ENCODE measurements at regions not wholly inside any gene's neighbourhood (a gene's known extent, or its start where the extent isn't known, plus 50 kb on each side); places are given as distances from the start of the nearest gene placed in this dataset.

DNA sequence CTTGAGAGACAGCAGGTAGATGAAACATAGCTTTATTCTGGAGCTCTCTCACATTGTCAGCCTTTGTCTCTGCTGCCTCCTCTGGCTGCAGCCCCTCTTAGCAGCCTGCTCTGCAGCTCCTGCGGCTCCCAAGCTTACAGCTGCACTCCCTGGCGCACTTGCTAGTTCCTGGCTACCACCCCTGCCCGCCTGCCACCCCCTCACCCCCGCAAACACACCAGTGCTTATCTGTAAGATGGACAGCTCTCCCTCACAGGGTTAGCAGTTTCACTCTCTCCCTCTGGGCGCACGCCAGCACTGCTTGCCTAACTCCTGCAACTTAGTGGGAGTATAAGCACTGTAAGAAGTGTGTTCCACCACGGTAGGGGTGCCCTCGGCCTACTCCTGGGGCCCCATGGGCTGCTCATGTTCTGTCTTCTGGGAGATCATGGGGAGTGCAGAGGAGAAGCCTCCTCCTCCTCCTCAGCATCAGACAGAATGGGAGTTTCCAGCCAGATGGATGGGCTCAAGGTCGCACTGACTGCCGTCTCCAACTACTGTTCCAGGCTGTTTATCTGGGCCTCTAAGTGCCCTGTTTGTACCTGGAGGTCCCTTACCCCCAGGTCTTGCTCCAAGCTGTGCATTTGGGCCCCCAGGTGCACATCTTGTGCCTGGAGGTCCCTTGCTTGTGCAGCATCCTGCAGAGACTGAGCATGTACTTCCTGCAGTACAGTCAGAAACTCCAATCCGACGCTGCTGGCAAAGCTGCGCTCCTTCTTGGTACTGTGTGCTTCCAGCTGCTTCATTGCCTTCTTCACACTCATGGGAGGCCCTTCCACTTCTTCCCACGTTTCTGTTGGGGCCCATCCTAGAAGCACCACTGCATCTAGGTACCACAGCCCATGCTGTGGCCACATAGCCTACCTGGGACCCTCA, 1388.1 kb downstream of the AMY1C start:
- no peak for DNase-seq (ENCODE audit: extremely low spot score in 2 of 2)

DNA sequence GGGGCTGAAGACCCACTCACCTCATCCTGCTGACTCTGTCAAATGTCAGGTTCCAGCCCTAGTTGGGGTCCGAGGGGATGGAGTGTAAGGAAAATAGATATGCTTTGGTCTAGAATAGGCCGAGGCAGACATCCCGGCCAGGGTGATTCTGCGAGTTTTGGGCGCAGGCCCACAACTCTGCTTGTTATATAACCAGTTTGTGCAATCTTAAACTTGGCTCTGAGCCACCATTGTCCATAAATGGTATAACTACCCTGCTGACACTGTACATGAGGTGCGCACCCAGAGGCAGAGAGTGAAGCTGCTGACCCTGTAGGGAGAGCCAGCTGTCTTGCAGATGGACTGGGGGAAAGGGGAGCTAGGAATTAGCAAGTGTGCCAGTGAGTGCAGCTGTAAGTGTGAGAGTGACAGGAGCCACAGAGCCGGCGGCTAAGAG, 1388.8 kb downstream of the AMY1C start:
- no peaks in the 10 kb centered on the region for H3K36me3 ChIP-seq
- intact Hi-C loops (cut with DNase I) = no loop called here
- no peaks in the 10 kb centered on the region for H3K4me1 ChIP-seq
- TF ChIP-seq POLR2AphosphoS5 (IDR thresholded peaks at IDR 0.05; ENCODE audit: insufficient read depth in 1 of 2, low read depth in 1 of 2) = no peak
- TF ChIP-seq, protein P1, sequence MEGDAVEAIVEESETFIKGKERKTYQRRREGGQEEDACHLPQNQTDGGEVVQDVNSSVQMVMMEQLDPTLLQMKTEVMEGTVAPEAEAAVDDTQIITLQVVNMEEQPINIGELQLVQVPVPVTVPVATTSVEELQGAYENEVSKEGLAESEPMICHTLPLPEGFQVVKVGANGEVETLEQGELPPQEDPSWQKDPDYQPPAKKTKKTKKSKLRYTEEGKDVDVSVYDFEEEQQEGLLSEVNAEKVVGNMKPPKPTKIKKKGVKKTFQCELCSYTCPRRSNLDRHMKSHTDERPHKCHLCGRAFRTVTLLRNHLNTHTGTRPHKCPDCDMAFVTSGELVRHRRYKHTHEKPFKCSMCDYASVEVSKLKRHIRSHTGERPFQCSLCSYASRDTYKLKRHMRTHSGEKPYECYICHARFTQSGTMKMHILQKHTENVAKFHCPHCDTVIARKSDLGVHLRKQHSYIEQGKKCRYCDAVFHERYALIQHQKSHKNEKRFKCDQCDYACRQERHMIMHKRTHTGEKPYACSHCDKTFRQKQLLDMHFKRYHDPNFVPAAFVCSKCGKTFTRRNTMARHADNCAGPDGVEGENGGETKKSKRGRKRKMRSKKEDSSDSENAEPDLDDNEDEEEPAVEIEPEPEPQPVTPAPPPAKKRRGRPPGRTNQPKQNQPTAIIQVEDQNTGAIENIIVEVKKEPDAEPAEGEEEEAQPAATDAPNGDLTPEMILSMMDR (IDR thresholded peaks at IDR 0.05) = no peak
- no peak for TF ChIP-seq POLR2A (IDR thresholded peaks at IDR 0.05)
- no peaks in the 10 kb centered on the region for H3K9me3 ChIP-seq
- H3K4me3 ChIP-seq = no peak overlapping the region
- H3K27ac ChIP-seq = no peak overlapping the region
- DNase-seq (ENCODE audit: extremely low spot score in 2 of 2) = no peak
- no peaks in the 10 kb centered on the region for H3K27me3 ChIP-seq

More for the DNA sequence above, 1388.1 kb downstream of the AMY1C start:
- H3K4me3 ChIP-seq = no peak overlapping the region
- no peaks in the 10 kb centered on the region for H3K4me1 ChIP-seq
- no peaks in the 10 kb centered on the region for H3K27me3 ChIP-seq
- no peaks in the 10 kb centered on the region for H3K36me3 ChIP-seq
- TF ChIP-seq, protein P1 (IDR thresholded peaks at IDR 0.05) = no peak
- TF ChIP-seq POLR2A (IDR thresholded peaks at IDR 0.05) (no peak), POLR2AphosphoS5 (IDR thresholded peaks at IDR 0.05; ENCODE audit: insufficient read depth in 1 of 2, low read depth in 1 of 2) (no peak)
- intact Hi-C loops (cut with DNase I) = no loop called here
- no peak overlapping the region for H3K27ac ChIP-seq
- no peaks in the 10 kb centered on the region for H3K9me3 ChIP-seq

DNA sequence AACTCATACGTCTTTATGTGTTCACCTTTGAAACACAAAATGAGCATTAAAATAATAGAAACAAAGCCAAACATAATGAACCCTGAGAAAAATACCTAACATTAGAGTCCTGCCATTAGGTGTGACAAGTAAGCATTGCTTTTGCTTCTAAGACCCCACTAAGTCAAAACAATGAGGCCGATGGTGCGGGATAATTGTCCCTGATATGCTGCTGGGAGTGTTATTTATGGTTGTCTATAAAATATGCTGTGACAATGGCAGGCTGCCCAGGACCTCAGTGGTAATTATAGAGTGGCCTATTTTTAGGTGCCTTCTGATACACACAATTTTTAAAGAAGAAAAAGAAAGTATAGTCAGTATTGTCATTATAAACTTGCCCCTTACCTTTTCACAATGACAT, 1423.1 kb downstream of the AMY1C start:
- Histone ChIP-seq H3K4me3 (no peak overlapping the region), H3K27me3 (no peaks in the 10 kb centered on the region), H3K4me1 (no peaks in the 10 kb centered on the region), H3K36me3 (no peaks in the 10 kb centered on the region), H3K27ac (no peak overlapping the region), H3K9me3 (no peaks in the 10 kb centered on the region)
- DNase-seq (ENCODE audit: extremely low spot score in 2 of 2) = no peak
- intact Hi-C loops (cut with DNase I) = no loop called here
- TF ChIP-seq POLR2A (IDR thresholded peaks at IDR 0.05) (no peak), POLR2AphosphoS5 (IDR thresholded peaks at IDR 0.05; ENCODE audit: insufficient read depth in 1 of 2, low read depth in 1 of 2) (no peak)
- TF ChIP-seq, protein P1 (IDR thresholded peaks at IDR 0.05) = no peak

DNA sequence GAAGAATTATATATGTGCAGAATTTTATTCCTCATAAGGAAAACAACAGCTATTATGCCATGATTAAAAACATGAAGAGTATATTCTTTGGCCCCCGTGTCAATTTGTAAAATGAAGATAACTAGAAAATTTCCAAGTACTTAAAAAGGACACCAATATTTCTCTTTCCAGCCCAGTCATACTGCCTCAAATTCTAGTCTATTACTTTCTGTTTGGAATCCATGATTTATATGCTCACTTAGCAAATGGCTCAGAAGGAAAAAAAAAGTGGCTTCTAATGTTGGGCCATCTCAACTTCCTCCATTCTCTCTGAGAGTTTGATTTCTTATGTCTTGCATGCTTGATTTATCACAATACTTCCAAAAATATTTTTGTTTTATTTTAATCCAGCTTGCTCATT, 1431.1 kb downstream of the AMY1C start:
- no peak for DNase-seq (ENCODE audit: extremely low spot score in 2 of 2)
- Histone ChIP-seq H3K36me3 (no peaks in the 10 kb centered on the region), H3K9me3 (no peaks in the 10 kb centered on the region), H3K4me3 (no peak overlapping the region), H3K4me1 (no peaks in the 10 kb centered on the region), H3K27me3 (no peaks in the 10 kb centered on the region), H3K27ac (no peak overlapping the region)
- intact Hi-C loops (cut with DNase I) = no loop called here
- TF ChIP-seq, protein P1 (IDR thresholded peaks at IDR 0.05) = no peak
- TF ChIP-seq POLR2AphosphoS5 (IDR thresholded peaks at IDR 0.05; ENCODE audit: insufficient read depth in 1 of 2, low read depth in 1 of 2) = no peak
- TF ChIP-seq POLR2A (IDR thresholded peaks at IDR 0.05) = no peak

DNA sequence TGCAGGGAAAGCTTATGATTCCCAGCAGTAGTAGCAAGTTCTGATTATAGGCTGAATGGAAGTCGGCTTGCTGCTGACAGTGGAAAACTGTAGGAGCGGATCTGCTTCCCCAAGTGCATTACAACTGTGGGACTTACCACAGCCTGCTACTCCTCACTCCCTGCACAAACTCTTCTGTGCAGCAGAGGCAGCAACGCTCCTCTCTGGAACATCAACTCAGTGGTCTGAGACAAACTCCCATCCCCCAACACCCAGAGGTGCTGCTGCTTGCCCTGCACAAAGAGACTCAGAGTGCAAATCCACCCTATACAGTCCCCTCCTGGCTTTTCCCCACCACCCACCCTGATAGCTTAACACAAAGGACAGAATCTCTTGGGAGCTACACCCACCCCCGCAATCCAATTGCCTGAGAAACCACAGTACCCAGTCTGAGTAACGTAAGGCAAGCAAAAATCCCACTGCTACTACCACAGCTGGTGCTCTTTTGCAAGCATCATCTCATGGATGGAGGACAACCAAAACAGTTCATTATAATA, 1455.2 kb downstream of the AMY1C start:
- intact Hi-C loops (cut with DNase I) = no loop called here
- TF ChIP-seq POLR2AphosphoS5 (IDR thresholded peaks at IDR 0.05; ENCODE audit: insufficient read depth in 1 of 2, low read depth in 1 of 2) (no peak), POLR2A (IDR thresholded peaks at IDR 0.05) (no peak)
- TF ChIP-seq, protein P1 (IDR thresholded peaks at IDR 0.05) = no peak
- no peak for DNase-seq (ENCODE audit: extremely low spot score in 2 of 2)
- no peaks in the 10 kb centered on the region for H3K4me1 ChIP-seq
- H3K36me3 ChIP-seq = no peaks in the 10 kb centered on the region
- H3K27ac ChIP-seq = no peak overlapping the region
- no peak overlapping the region for H3K4me3 ChIP-seq
- no peaks in the 10 kb centered on the region for H3K9me3 ChIP-seq
- H3K27me3 ChIP-seq = no peaks in the 10 kb centered on the region
